Mammary epithelial cell (primary cell): ENCODE measurements at regions not wholly inside any gene's neighbourhood (a gene's known extent, or its start where the extent isn't known, plus 50 kb on each side); places are given as distances from the start of the nearest gene placed in this dataset.

Source experiments
- CTCF ChIP-seq, 2 donors: IDR thresholded peaks in 1 of 2; conservative IDR thresholded peaks in 1 of 2; 2 replicates each; pipeline ENCODE4 v1.5.1; 2011 to 2012; ENCODE audit warnings: inconsistent platforms in 2 of 2, low read length in 2 of 2, mild to moderate bottlenecking in 2 of 2, control low read depth in 1 of 2, low read depth in 1 of 2; ENCODE audit not compliant: insufficient read depth in 1 of 2; ENCODE audit errors: extremely low read depth in 1 of 2
- EZH2 ChIP-seq: IDR thresholded peaks from 2 replicates; pipeline ENCODE4 v1.6.1; 2012; ENCODE audit warnings: low read length, inconsistent platforms, borderline replicate concordance

GRCh38 chr3:102297072-102297658 is 137.7 kb upstream of the ZPLD1 start:
- TF ChIP-seq CTCF (conservative IDR thresholded peaks at IDR 0.05 in 1 of 2, IDR thresholded peaks at IDR 0.05 in 1 of 2; ENCODE audit: extremely low read depth in 1 of 2, insufficient read depth in 1 of 2, low read depth in 1 of 2, low read length in 2 of 2) (no peak), EZH2 (no peak)
